ENCODE measurements at regions not wholly inside any gene's neighbourhood (a gene's known extent, or its start where the extent isn't known, plus 50 kb on each side); places are given as distances from the start of the nearest gene placed in this dataset.

DNA sequence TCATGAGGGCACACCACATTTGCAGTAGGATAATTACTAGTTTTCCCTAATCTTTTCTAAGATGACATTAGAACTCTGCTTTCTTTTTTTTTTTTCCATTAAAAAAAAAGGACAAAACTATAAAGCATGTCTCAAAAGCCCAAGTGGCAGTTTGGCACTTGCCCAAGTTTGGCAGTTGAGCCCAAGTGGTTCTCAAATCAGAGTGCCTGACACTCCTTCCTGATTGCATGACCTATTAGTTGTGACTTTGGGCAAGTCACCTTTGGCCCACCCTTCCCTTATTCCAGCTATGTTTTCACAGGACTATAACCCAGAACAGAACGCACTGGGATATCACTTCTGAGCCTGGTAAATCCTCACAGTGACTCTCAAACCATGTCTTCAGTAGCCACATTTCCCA is 273.0 kb downstream of the CCDC85A start:
- TF ChIP-seq, protein P1, sequence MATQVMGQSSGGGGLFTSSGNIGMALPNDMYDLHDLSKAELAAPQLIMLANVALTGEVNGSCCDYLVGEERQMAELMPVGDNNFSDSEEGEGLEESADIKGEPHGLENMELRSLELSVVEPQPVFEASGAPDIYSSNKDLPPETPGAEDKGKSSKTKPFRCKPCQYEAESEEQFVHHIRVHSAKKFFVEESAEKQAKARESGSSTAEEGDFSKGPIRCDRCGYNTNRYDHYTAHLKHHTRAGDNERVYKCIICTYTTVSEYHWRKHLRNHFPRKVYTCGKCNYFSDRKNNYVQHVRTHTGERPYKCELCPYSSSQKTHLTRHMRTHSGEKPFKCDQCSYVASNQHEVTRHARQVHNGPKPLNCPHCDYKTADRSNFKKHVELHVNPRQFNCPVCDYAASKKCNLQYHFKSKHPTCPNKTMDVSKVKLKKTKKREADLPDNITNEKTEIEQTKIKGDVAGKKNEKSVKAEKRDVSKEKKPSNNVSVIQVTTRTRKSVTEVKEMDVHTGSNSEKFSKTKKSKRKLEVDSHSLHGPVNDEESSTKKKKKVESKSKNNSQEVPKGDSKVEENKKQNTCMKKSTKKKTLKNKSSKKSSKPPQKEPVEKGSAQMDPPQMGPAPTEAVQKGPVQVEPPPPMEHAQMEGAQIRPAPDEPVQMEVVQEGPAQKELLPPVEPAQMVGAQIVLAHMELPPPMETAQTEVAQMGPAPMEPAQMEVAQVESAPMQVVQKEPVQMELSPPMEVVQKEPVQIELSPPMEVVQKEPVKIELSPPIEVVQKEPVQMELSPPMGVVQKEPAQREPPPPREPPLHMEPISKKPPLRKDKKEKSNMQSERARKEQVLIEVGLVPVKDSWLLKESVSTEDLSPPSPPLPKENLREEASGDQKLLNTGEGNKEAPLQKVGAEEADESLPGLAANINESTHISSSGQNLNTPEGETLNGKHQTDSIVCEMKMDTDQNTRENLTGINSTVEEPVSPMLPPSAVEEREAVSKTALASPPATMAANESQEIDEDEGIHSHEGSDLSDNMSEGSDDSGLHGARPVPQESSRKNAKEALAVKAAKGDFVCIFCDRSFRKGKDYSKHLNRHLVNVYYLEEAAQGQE (IDR thresholded peaks at IDR 0.05; ENCODE audit: insufficient read depth in 1 of 2, low read depth in 2 of 2, low read length in 1 of 2), result no peak
- TF ChIP-seq SIN3A (IDR thresholded peaks at IDR 0.05; ENCODE audit: borderline replicate concordance, insufficient read depth, low read depth, low read length), result no peak
- TF ChIP-seq TCF7L2 (IDR thresholded peaks at IDR 0.05; ENCODE audit: low read depth, low read length), result no peak
- no peak for TF ChIP-seq POLR2AphosphoS5 (IDR thresholded peaks at IDR 0.05; ENCODE audit: low read depth, low read length)
- TF ChIP-seq, protein P2, sequence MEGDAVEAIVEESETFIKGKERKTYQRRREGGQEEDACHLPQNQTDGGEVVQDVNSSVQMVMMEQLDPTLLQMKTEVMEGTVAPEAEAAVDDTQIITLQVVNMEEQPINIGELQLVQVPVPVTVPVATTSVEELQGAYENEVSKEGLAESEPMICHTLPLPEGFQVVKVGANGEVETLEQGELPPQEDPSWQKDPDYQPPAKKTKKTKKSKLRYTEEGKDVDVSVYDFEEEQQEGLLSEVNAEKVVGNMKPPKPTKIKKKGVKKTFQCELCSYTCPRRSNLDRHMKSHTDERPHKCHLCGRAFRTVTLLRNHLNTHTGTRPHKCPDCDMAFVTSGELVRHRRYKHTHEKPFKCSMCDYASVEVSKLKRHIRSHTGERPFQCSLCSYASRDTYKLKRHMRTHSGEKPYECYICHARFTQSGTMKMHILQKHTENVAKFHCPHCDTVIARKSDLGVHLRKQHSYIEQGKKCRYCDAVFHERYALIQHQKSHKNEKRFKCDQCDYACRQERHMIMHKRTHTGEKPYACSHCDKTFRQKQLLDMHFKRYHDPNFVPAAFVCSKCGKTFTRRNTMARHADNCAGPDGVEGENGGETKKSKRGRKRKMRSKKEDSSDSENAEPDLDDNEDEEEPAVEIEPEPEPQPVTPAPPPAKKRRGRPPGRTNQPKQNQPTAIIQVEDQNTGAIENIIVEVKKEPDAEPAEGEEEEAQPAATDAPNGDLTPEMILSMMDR (IDR thresholded peaks at IDR 0.05), result no peak
- intact Hi-C loops (cut with micrococcal nuclease; ENCODE audit: unreplicated experiment), result no loop called here
- H3K36me3 ChIP-seq (ENCODE audit: control insufficient read depth, insufficient read depth, low read length), result no peaks in the 10 kb centered on the region
- POLR2A ChIA-PET, result no interaction called here
- H3K27me3 ChIP-seq (ENCODE audit: control insufficient read depth, insufficient read depth, low read length), result no peaks in the 10 kb centered on the region
- no peak for DNase-seq (ENCODE audit: low read depth, low spot score)
- H3K27ac ChIP-seq (ENCODE audit: low read length), result no peak overlapping the region
- H3K4me3 ChIP-seq (ENCODE audit: low read depth in 2 of 2, low read length in 2 of 2), result no peak overlapping the region
- H3K4me1 ChIP-seq (ENCODE audit: control insufficient read depth, insufficient read depth, low read length), result no peaks in the 10 kb centered on the region
- in situ Hi-C loops (cut with HindIII; ENCODE audit: low pct_unique_long_range_greater_than_20kb, low sequenced_read_pairs), result no loop called here
- no TSS peak for BruUV-seq (replicated peaks)
- ATAC-seq, result no peak
- no peaks in the 10 kb centered on the region for H3K9me3 ChIP-seq (ENCODE audit: control insufficient read depth, insufficient read depth, low read depth, low read length)
- CTCF ChIA-PET, result no interaction called here

DNA sequence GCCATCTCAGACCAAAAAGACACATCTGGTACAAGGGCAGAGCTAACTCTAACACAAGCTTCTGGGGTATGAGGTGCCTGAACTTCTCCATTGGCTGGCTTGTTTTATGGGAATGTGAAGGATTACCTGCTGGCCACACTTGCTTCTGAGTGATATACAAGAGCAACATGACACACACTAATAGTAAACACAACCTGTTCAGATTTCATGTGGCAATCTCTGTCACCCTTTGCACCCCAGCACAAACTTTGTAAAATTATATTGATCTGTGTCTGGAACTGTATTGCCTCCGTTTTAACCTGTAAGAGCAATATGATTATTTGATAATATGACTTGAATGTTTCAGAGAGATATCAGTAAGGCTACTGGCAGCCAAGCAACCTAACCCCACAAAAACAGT is 276.7 kb downstream of the CCDC85A start:
- TF ChIP-seq TCF7L2 (IDR thresholded peaks at IDR 0.05; ENCODE audit: low read depth, low read length) (no peak), POLR2AphosphoS5 (IDR thresholded peaks at IDR 0.05; ENCODE audit: low read depth, low read length) (no peak), SIN3A (IDR thresholded peaks at IDR 0.05; ENCODE audit: borderline replicate concordance, insufficient read depth, low read depth, low read length) (no peak)
- TF ChIP-seq, protein P2 (IDR thresholded peaks at IDR 0.05), result no peak
- TF ChIP-seq, protein P1 (IDR thresholded peaks at IDR 0.05; ENCODE audit: insufficient read depth in 1 of 2, low read depth in 2 of 2, low read length in 1 of 2), result no peak
- intact Hi-C loops (cut with micrococcal nuclease; ENCODE audit: unreplicated experiment), result no loop called here
- CTCF ChIA-PET, result no interaction called here
- Histone ChIP-seq H3K27ac (ENCODE audit: low read length) (no peak overlapping the region), H3K4me3 (ENCODE audit: low read depth in 2 of 2, low read length in 2 of 2) (no peak overlapping the region), H3K4me1 (ENCODE audit: control insufficient read depth, insufficient read depth, low read length) (no peaks in the 10 kb centered on the region), H3K36me3 (ENCODE audit: control insufficient read depth, insufficient read depth, low read length) (no peaks in the 10 kb centered on the region), H3K9me3 (ENCODE audit: control insufficient read depth, insufficient read depth, low read depth, low read length) (no peaks in the 10 kb centered on the region), H3K27me3 (ENCODE audit: control insufficient read depth, insufficient read depth, low read length) (no peaks in the 10 kb centered on the region)
- DNase-seq (ENCODE audit: low read depth, low spot score) (no peak), ATAC-seq (no peak)
- in situ Hi-C loops (cut with HindIII; ENCODE audit: low pct_unique_long_range_greater_than_20kb, low sequenced_read_pairs), result no loop called here
- POLR2A ChIA-PET, result no interaction called here
- no TSS peak for BruUV-seq (replicated peaks)

Measured in Panc1 (cell line).